ENCODE measurements at regions not wholly inside any gene's neighbourhood (a gene's known extent, or its start where the extent isn't known, plus 50 kb on each side); places are given as distances from the start of the nearest gene placed in this dataset.

DNA sequence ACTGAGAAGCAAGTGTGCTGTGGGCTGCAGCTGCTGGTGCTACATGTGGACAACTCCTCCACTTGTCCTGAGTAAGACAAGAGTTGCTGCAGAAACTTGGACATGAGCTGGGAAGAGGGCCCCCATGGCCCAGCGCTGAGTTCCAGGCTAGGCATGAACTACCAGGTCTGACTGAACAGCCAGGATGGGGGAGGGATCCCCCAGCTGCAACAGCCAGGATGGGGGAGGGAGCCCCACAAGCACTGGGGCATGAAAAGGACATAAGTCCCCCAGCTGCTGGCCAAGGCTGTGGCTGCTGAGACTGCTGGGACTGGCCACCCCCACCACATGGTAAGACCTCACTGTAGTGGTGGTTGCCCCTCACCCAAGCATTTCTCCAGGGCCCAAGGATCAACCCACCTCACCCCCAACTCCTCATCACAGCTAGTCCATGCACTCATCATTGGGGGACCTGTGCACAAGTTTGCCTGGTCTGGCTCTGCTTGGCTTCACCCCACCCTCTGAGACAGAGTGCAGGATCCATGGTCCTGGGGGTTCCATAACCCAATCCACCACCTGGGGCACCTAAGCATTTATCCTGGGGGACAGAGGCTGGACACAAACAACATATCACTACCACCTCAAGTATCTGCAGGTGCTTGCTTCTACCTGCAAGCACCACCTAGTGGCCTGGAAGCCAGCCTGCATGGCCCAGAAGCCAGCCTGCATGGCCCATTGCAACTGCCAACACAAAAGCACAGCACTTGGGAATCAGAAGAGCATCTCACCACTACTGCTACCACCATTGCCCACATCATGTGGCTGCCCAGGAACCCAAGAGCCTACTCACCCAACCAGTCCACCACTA is 84.5 kb upstream of the STT3B start:
- Histone ChIP-seq H3K4me3 (no peak overlapping the region), H3K27me3 (no peaks in the 10 kb centered on the region), H3K36me3 (no peaks in the 10 kb centered on the region), H3K27ac (no peak overlapping the region), H3K9me3 (no peaks in the 10 kb centered on the region), H3K4me1 (ENCODE audit: insufficient read depth) (no peaks in the 10 kb centered on the region)
- WGBS, 3 donors, result 90 to 100% (median 92%) methylated on average over 1 of the region's 1 CpG
- intact Hi-C loops (cut with DNase I), result no loop called here
- no peak for DNase-seq
- no peak for TF ChIP-seq POLR2A (IDR thresholded peaks at IDR 0.05)
- no peak for TF ChIP-seq EP300 (IDR thresholded peaks at IDR 0.05)
- TF ChIP-seq, protein P1, sequence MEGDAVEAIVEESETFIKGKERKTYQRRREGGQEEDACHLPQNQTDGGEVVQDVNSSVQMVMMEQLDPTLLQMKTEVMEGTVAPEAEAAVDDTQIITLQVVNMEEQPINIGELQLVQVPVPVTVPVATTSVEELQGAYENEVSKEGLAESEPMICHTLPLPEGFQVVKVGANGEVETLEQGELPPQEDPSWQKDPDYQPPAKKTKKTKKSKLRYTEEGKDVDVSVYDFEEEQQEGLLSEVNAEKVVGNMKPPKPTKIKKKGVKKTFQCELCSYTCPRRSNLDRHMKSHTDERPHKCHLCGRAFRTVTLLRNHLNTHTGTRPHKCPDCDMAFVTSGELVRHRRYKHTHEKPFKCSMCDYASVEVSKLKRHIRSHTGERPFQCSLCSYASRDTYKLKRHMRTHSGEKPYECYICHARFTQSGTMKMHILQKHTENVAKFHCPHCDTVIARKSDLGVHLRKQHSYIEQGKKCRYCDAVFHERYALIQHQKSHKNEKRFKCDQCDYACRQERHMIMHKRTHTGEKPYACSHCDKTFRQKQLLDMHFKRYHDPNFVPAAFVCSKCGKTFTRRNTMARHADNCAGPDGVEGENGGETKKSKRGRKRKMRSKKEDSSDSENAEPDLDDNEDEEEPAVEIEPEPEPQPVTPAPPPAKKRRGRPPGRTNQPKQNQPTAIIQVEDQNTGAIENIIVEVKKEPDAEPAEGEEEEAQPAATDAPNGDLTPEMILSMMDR (IDR thresholded peaks at IDR 0.05), result no peak

DNA sequence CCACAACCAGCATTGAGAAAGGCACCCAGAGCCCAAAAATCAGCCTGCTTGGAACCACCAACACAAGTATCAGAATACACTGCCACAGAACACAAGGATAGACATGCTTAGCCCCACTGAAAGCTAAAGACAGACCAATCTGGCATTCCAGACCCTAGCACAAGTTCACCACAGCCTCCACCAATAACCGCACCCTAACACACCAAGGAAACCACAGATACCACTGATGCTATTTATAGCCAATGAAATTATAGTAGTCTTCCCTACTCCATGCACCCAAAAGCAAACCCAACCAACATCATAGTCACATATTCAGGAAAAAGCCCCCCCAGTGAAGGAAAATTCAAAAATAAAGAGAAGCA is 83.9 kb upstream of the STT3B start:
- Histone ChIP-seq H3K27me3 (no peaks in the 10 kb centered on the region), H3K4me3 (no peak overlapping the region), H3K36me3 (no peaks in the 10 kb centered on the region), H3K27ac (no peak overlapping the region), H3K4me1 (ENCODE audit: insufficient read depth) (no peaks in the 10 kb centered on the region), H3K9me3 (no peaks in the 10 kb centered on the region)
- TF ChIP-seq, protein P1 (IDR thresholded peaks at IDR 0.05), result no peak
- no peak for TF ChIP-seq POLR2A (IDR thresholded peaks at IDR 0.05)
- no peak for TF ChIP-seq EP300 (IDR thresholded peaks at IDR 0.05)
- intact Hi-C loops (cut with DNase I), result no loop called here
- 94 to 100% (median 95%) methylated on average over 1 of the region's 1 CpG for WGBS, 3 donors
- no peak for DNase-seq

DNA sequence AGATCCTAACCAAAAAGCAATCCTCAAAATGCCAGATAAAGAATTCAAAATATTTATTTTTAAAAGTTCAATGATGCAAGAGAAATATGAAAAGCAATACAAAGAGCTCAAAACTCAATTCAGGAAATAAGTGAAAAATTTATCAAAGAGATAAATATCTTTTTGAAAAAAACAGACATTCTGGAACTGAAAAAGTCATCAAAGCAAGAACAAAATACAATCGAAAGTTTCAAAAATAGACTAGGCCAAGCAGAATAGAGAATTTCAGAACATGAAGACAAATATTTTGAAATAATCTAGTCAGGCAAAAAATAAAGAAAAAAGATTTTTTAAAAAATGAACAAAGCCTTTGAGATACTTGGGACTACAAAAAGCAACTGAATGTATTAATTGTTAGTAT is 83.4 kb upstream of the STT3B start:
- intact Hi-C loops (cut with DNase I), result no loop called here
- WGBS, 3 donors, result 83 to 100% (median 92%) methylated on average over 1 of the region's 1 CpG
- Histone ChIP-seq H3K27me3 (no peaks in the 10 kb centered on the region), H3K4me1 (ENCODE audit: insufficient read depth) (no peaks in the 10 kb centered on the region), H3K27ac (no peak overlapping the region), H3K36me3 (no peaks in the 10 kb centered on the region), H3K9me3 (no peaks in the 10 kb centered on the region), H3K4me3 (no peak overlapping the region)
- TF ChIP-seq POLR2A (IDR thresholded peaks at IDR 0.05), result no peak
- TF ChIP-seq, protein P1 (IDR thresholded peaks at IDR 0.05), result no peak
- no peak for TF ChIP-seq EP300 (IDR thresholded peaks at IDR 0.05)
- DNase-seq, result no peak

DNA sequence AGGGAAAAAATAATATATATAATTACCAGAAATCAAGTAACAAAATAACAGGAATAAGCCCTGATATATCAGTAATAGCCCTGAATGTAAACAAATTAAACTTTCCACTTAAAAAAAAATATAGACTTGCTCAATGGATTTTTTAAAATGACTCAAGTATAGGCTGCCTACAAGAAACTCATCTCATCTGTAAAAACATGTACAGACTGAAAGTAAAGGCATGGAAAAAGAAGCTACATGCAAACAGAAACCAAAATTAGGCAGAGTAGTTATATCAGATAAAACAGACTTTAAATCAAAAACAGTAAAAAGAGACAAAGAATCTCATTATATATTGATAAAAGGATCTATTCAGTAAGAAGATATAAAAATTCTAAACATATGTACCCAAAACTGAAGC is 82.4 kb upstream of the STT3B start:
- DNase-seq, result no peak
- H3K27me3 ChIP-seq, result no peaks in the 10 kb centered on the region
- H3K9me3 ChIP-seq, result no peaks in the 10 kb centered on the region
- no peaks in the 10 kb centered on the region for H3K4me1 ChIP-seq (ENCODE audit: insufficient read depth)
- intact Hi-C loops (cut with DNase I), result no loop called here
- H3K27ac ChIP-seq, result no peak overlapping the region
- no peaks in the 10 kb centered on the region for H3K36me3 ChIP-seq
- TF ChIP-seq EP300 (IDR thresholded peaks at IDR 0.05) (no peak), POLR2A (IDR thresholded peaks at IDR 0.05) (no peak)
- TF ChIP-seq, protein P1 (IDR thresholded peaks at IDR 0.05), result no peak
- H3K4me3 ChIP-seq, result no peak overlapping the region
